ENCODE measurements at regions not wholly inside any gene's neighbourhood (a gene's known extent, or its start where the extent isn't known, plus 50 kb on each side); places are given as distances from the start of the nearest gene placed in this dataset.
"Not testable (repeated sequence)": the region's sequence is repeated elsewhere in the genome, so short reads cannot be mapped to it uniquely, and the experiment has no call there.

DNA sequence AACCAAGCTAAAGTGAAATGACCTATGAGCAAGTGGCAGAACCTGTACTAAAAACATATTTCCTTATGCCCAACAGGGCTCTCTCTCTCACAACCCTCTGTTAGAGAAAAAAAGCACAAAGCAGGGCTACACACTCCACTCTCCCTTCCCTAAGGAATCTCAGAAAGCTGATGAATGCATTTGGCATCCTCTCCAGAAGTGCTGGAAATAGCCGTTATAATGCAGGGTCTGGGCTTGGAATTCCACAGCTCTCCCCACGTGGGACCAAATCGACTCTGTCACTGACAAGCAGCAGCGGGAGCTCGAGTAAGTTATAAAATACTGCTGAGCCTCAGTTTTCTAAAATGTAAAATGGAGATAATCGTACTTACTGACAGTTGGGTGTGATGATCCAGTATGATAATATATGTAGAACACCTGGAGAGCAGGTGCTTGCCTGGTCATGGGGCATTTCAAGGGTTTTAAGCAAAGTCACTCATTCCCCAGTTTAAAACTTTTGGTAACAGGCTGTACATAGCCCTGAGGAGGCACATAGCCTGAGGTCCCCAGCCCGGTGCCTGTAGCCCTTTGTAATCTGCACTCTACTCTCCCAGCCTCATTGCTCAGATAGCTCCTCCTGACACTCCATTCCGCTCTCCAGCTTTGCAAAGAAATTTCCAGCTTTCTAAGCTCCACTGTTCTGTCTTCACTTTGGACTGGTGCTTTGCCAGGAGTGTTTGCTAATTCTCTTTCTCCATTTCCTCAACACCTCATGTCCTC, 175.6 kb upstream of the DAB1 start:
- no peak for FAIRE-seq
- no peak for DNase-seq (ENCODE audit: insufficient read length)
- no peak for TF ChIP-seq TAF1 (IDR thresholded peaks at IDR 0.05; ENCODE audit: borderline replicate concordance, low read depth, low read length)

DNA sequence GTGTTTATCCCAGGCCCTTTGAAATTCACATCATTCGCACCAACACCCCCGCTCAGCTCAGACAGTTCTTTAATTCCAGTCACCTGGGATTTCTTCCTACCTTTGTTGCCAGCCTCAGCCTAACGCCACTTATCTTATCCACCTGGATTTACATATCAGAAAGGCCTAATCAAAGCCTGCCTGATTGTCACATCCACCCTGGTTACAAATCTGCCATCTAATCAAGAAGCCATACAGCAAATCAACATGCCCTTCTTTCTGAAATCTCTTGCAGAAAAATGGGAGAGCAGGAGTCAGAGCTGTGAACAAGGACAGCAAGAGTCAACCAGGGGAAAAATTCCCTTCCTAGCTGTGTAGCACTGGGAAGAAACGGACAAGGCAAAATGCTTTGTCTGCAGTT, 173.2 kb upstream of the DAB1 start:
- no peak for TF ChIP-seq POLR2AphosphoS5 (IDR thresholded peaks at IDR 0.05; ENCODE audit: low read depth, low read length)
- TF ChIP-seq POLR2A (IDR thresholded peaks at IDR 0.05; ENCODE audit: low read depth, low read length), result no peak
- TF ChIP-seq TAF1 (IDR thresholded peaks at IDR 0.05; ENCODE audit: borderline replicate concordance, low read depth, low read length), result no peak
- DNase-seq (ENCODE audit: insufficient read length), result no peak
- FAIRE-seq, result no peak

DNA sequence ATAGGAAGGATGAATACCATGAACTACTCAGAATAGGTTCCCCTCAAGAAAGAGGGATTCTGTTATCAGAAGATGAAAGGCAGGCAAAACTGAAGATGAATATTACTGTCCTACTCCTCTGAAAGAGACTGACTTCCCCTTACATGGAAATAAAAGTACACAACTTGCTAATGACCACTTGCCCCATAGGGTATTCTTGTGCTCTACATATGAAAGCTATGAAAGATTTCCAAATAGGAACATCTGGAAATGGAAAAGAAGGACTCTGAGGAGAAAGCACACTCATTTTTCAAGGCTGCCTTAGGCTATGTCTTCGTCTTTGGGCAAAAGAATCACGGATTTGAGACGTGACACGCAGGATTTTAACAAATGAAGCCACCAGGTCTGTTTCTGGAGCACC, 170.1 kb upstream of the DAB1 start:
- FAIRE-seq (no peak), DNase-seq (ENCODE audit: insufficient read length) (no peak)
- TF ChIP-seq POLR2A (IDR thresholded peaks at IDR 0.05; ENCODE audit: low read depth, low read length) (no peak), POLR2AphosphoS5 (IDR thresholded peaks at IDR 0.05; ENCODE audit: low read depth, low read length) (no peak), TAF1 (IDR thresholded peaks at IDR 0.05; ENCODE audit: borderline replicate concordance, low read depth, low read length) (no peak)

GRCh38 chr1:57591842-57592241, 168.0 kb upstream of the DAB1 start:
- FAIRE-seq, result no peak
- DNase-seq (ENCODE audit: insufficient read length), result no peak
- TF ChIP-seq TAF1 (IDR thresholded peaks at IDR 0.05; ENCODE audit: borderline replicate concordance, low read depth, low read length) (no peak), POLR2AphosphoS5 (IDR thresholded peaks at IDR 0.05; ENCODE audit: low read depth, low read length) (no peak), POLR2A (IDR thresholded peaks at IDR 0.05; ENCODE audit: low read depth, low read length) (no peak)

GRCh38 chr1:57590978-57591377, 167.1 kb upstream of the DAB1 start:
- TF ChIP-seq POLR2AphosphoS5 (IDR thresholded peaks at IDR 0.05; ENCODE audit: low read depth, low read length), result no peak
- TF ChIP-seq POLR2A (IDR thresholded peaks at IDR 0.05; ENCODE audit: low read depth, low read length), result no peak
- TF ChIP-seq TAF1 (IDR thresholded peaks at IDR 0.05; ENCODE audit: borderline replicate concordance, low read depth, low read length), result no peak
- DNase-seq (ENCODE audit: insufficient read length) (no peak), FAIRE-seq (no peak)

DNA sequence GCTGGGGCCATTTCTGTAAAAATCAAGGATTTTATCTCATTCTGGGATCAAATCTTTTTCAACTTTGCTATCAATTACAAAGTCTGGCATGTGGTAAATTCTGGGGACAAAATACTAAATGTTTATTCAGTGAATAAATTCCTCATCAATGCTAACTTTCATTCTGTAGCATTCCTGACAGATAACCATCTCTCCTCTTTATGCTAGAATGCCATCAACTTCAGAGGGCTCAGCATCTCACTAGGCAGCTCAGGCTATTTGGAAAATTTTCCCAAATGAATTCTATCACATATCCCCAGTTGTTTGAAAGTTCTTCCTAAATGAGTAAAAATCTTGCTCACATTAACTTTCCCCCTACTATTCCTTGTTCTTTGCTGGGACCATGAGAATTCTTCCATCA, 163.0 kb upstream of the DAB1 start:
- DNase-seq (ENCODE audit: insufficient read length) (no peak), FAIRE-seq (no peak)
- no peak for TF ChIP-seq TAF1 (IDR thresholded peaks at IDR 0.05; ENCODE audit: borderline replicate concordance, low read depth, low read length)
- TF ChIP-seq POLR2A (IDR thresholded peaks at IDR 0.05; ENCODE audit: low read depth, low read length), result no peak
- no peak for TF ChIP-seq POLR2AphosphoS5 (IDR thresholded peaks at IDR 0.05; ENCODE audit: low read depth, low read length)

- TF ChIP-seq POLR2AphosphoS5 (IDR thresholded peaks at IDR 0.05; ENCODE audit: low read depth, low read length), result no peak
- TF ChIP-seq POLR2A (IDR thresholded peaks at IDR 0.05; ENCODE audit: low read depth, low read length), result no peak
- no peak for TF ChIP-seq TAF1 (IDR thresholded peaks at IDR 0.05; ENCODE audit: borderline replicate concordance, low read depth, low read length)
- no peak for FAIRE-seq
- DNase-seq (ENCODE audit: insufficient read length), result no peak
Observed at GRCh38 chr1:57578680-57579079, 154.8 kb upstream of the DAB1 start.

- FAIRE-seq, result no peak
- TF ChIP-seq POLR2AphosphoS5 (IDR thresholded peaks at IDR 0.05; ENCODE audit: low read depth, low read length) (no peak), POLR2A (IDR thresholded peaks at IDR 0.05; ENCODE audit: low read depth, low read length) (no peak), TAF1 (IDR thresholded peaks at IDR 0.05; ENCODE audit: borderline replicate concordance, low read depth, low read length) (no peak)
- no peak for DNase-seq (ENCODE audit: insufficient read length)
Observed at GRCh38 chr1:57578099-57578498, 154.2 kb upstream of the DAB1 start.

- DNase-seq (ENCODE audit: insufficient read length) (no peak), FAIRE-seq (no peak)
- TF ChIP-seq TAF1 (IDR thresholded peaks at IDR 0.05; ENCODE audit: borderline replicate concordance, low read depth, low read length) (no peak), POLR2A (IDR thresholded peaks at IDR 0.05; ENCODE audit: low read depth, low read length) (no peak)
Observed at GRCh38 chr1:57576756-57577155, 152.9 kb upstream of the DAB1 start.

- no peak for DNase-seq (ENCODE audit: insufficient read length)
Observed at GRCh38 chr1:57572016-57572415, 148.2 kb upstream of the DAB1 start.

GRCh38 chr1:57558066-57558465, 134.2 kb upstream of the DAB1 start:
- not testable (repeated sequence) for DNase-seq (ENCODE audit: insufficient read length); FAIRE-seq

More at GRCh38 chr1:57572016-57572415, 148.2 kb upstream of the DAB1 start:
- FAIRE-seq, result no peak
- TF ChIP-seq TAF1 (IDR thresholded peaks at IDR 0.05; ENCODE audit: borderline replicate concordance, low read depth, low read length), result no peak
- TF ChIP-seq POLR2AphosphoS5 (IDR thresholded peaks at IDR 0.05; ENCODE audit: low read depth, low read length), result no peak
- TF ChIP-seq POLR2A (IDR thresholded peaks at IDR 0.05; ENCODE audit: low read depth, low read length), result no peak

DNA sequence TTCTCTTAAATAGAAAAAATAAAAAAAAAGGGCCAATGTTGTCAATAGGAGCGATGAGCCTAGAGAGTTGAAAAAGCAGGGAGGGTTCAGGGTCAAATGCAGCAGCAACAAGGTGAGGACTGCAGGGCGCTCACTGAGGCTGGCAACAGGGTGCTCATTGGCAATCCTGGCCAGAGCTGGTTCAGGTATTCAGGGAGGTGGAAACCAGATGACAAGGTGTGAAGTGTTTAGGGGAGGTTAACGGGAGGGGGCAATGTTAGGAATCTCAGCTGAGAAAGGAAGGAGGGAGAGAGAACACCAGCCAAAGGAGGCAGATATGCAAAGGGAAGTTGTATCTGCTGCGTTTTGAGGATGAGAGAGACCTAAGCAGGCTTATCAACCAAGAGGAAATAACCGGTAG, 129.8 kb upstream of the DAB1 start:
- DNase-seq (ENCODE audit: insufficient read length), result no peak
- TF ChIP-seq TAF1 (IDR thresholded peaks at IDR 0.05; ENCODE audit: borderline replicate concordance, low read depth, low read length) (no peak), POLR2A (IDR thresholded peaks at IDR 0.05; ENCODE audit: low read depth, low read length) (no peak), POLR2AphosphoS5 (IDR thresholded peaks at IDR 0.05; ENCODE audit: low read depth, low read length) (no peak)
- no peak for FAIRE-seq

DNA sequence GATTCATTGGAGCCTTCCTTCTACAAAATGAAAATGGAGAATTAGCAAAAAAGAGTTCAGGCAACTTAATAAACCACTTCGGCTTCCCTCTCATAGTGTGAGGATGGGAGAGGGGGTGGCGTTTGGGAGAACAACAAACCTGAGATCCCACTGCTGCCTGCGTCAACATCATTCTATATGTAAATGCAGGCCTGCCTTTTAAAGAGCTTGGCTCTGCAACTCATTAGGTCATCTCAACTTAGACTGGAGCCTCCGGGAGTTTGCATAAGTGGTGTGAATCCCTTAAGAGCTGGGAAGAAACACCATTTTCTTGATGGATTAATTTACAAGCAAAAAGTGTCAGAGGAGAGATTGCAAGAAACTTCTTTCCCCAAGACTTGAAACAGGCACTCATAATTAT, 127.6 kb upstream of the DAB1 start:
- TF ChIP-seq POLR2A (IDR thresholded peaks at IDR 0.05; ENCODE audit: low read depth, low read length) (no peak), POLR2AphosphoS5 (IDR thresholded peaks at IDR 0.05; ENCODE audit: low read depth, low read length) (no peak), TAF1 (IDR thresholded peaks at IDR 0.05; ENCODE audit: borderline replicate concordance, low read depth, low read length) (no peak)
- FAIRE-seq (no peak), DNase-seq (ENCODE audit: insufficient read length) (no peak)
